ENCODE measurements at regions not wholly inside any gene's neighbourhood (a gene's known extent, or its start where the extent isn't known, plus 50 kb on each side); places are given as distances from the start of the nearest gene placed in this dataset.

- no peak for TF ChIP-seq CREB1 (IDR thresholded peaks at IDR 0.05; ENCODE audit: low read depth)
- no peak for TF ChIP-seq TAF1 (IDR thresholded peaks at IDR 0.05; ENCODE audit: low read depth)
- TF ChIP-seq EP300 (IDR thresholded peaks at IDR 0.05; ENCODE audit: borderline replicate concordance), result no peak
- TF ChIP-seq YY1 (IDR thresholded peaks at IDR 0.05; ENCODE audit: low read depth), result no peak
- TF ChIP-seq USF1 (IDR thresholded peaks at IDR 0.05), result no peak
- TF ChIP-seq, protein P1, sequence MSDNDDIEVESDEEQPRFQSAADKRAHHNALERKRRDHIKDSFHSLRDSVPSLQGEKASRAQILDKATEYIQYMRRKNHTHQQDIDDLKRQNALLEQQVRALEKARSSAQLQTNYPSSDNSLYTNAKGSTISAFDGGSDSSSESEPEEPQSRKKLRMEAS (IDR thresholded peaks at IDR 0.05), result no peak
- TF ChIP-seq CEBPB (IDR thresholded peaks at IDR 0.05), result no peak
- no peak for TF ChIP-seq RAD21 (IDR thresholded peaks at IDR 0.05; ENCODE audit: low read depth)
- no peak for TF ChIP-seq FOXM1 (IDR thresholded peaks at IDR 0.05; ENCODE audit: borderline replicate concordance, low read depth)
- no peak for TF ChIP-seq REST (IDR thresholded peaks at IDR 0.05; ENCODE audit: low read depth)
- no peak for TF ChIP-seq TEAD4 (IDR thresholded peaks at IDR 0.05)
- TF ChIP-seq EGR1 (IDR thresholded peaks at IDR 0.05), result no peak
These were observed 144.2 kb upstream of the FAR2 start for GRCh38 chr12:29004936-29005304.

Measured in Ishikawa (cell line).